HG03439 (cell line): ENCODE measurements at regions not wholly inside any gene's neighbourhood (a gene's known extent, or its start where the extent isn't known, plus 50 kb on each side); places are given as distances from the start of the nearest gene placed in this dataset.
"Not testable (repeated sequence)": the region's sequence is repeated elsewhere in the genome, so short reads cannot be mapped to it uniquely, and the experiment has no call there.

ENCODE experiments used
- ATAC-seq: cut with Tn5 transposase; IDR thresholded peaks from one replicate; pipeline ENCODE4 v1.9.1; 2021; ENCODE audit warnings: mild to moderate bottlenecking, moderate library complexity; ENCODE audit not compliant: unreplicated experiment

- no peak for ATAC-seq
These were observed 611.3 kb downstream of the ETNK1 start for GRCh38 chr12:23236066-23236780.

- no peak for ATAC-seq
These were observed 611.8 kb downstream of the ETNK1 start for GRCh38 chr12:23236811-23237210.

DNA sequence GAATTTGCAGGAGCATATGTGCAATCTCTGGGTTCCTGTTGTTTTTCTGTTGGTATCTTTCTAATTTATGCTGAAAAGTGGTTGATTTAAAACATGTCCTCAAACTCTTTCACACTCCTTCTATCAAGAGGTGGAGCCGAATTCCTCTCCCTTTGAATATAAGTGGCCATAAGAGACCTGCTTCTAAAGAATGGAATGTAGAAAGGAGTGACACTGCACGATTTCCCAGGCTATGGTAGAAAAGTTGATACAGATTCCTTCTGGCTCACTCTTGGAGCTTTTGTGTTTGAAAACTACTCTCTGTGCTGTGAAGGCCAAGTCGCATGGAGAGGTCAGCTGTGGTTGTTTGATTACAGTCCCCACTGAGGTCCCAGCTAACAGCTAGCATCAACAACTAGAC, 613.2 kb downstream of the ETNK1 start:
- ATAC-seq, result no peak

DNA sequence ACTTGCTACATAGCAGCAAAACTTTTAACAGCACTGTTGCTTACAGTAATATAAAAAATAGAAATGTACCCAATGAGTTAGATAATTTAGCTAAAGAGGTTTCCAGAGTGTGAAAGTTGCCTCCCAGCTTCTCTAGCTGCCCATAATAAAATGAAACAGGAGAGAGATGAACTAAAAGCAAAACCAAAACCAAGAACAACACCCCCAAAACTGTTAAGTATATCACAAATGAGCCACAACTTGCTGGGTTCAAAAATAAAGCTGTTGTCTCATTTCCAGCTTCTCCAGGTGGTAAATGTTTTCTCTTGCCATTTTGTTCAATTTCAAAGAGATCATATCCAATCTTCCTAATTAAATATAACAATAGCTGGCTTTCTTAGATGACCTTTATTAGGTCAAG, 614.0 kb downstream of the ETNK1 start:
- ATAC-seq, result no peak

DNA sequence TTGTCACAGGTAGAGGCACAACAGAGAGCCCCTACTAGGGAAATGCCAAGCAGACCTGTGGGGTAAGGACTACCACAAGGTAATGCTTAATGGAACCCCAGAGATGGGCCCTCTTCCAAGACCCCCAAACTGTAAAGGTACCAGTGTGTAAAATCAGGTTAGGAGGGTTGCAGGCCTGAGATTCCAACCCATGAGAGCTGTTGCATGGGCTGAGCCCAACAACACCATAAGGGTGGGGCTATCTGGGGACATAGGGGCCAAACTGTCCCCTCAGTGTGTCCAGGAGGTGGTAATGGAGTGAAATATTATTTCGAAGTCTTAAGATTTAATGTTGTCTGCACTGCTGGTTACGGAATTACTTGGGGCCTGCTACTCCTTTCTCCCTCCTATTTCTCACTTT, 620.2 kb downstream of the ETNK1 start:
- ATAC-seq, result no peak

GRCh38 chr12:23253191-23253590, 628.2 kb downstream of the ETNK1 start:
- no peak for ATAC-seq

DNA sequence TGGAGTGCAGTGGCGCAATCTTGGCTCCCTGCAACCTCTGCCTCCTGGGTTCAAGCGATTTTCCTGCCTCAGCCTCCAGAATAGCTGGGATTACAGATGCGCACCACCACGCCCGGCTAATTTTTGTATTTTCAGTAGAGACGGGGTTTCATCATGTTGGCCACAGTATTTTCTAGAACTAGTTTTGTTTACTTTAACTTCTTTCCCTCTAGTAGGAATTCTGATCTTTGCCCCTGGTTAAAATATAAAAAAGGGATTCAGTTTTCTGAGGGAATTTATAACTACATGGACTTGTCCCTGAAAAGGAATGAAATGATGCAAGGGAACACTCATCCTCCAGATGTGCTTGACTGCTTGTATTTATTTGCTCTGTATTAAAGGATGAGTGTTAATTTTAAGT, 628.9 kb downstream of the ETNK1 start:
- not testable (repeated sequence) for ATAC-seq

DNA sequence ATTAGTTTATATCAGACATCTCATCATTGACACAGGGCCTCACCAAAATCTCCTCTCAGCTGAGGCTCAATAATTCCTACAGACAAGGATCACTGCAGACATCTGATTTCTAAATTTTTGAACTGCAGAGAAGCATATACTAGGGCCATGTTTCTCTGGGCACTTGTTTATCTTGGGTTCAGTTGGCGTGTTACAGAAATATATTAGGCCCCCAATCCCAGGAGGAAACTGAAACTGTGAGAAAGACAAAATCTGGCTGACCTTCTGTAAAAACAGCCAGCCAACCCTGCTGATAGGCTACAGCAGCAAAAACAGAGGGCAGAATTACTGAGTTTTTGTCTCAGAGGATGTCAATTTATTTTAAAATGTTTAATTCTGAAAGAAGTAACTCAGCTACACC, 634.6 kb downstream of the ETNK1 start:
- ATAC-seq, result no peak

GRCh38 chr12:23262670-23263069, 637.7 kb downstream of the ETNK1 start:
- no peak for ATAC-seq

DNA sequence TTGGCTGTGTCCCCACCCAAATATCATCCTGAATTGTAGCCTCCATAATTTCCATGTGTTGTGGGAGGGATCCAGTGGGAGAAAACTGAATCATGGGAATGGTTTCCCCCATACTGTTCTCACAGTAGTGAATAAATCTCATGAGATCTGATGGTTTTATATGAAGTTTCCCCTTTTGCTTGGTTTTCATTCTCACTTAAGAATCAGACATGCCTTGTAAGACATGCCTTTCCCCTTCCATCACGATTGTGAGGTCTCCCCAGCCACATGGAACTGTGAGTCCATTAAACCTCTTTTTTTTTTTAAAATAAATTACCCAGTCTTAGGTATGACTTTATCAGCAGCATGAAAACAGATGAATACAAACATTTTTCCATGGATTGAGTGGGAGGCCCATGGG, 652.9 kb downstream of the ETNK1 start:
- no peak for ATAC-seq

- ATAC-seq, result no peak
These were observed 656.3 kb downstream of the ETNK1 start for GRCh38 chr12:23281295-23281694.

DNA sequence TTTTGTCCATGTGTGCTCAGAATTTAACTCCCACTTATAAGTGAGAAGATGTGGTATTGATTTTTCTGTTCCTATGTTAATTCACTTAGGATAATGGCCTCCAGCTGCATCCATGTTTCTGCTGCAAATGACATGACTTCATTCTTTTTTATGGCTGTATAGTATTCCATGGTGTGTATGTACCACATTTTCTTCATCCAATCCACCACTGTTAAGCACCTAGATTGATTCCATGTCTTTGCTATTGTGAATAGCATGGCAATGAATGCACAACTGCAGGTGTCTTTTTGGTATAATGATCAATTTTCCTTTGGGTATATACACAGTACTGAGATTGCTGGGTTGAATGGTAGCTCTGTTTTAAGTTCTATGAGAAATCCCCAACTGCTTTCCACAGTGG, 657.7 kb downstream of the ETNK1 start:
- no peak for ATAC-seq

GRCh38 chr12:23285764-23286530, 661.0 kb downstream of the ETNK1 start:
- ATAC-seq, result not testable (repeated sequence)

DNA sequence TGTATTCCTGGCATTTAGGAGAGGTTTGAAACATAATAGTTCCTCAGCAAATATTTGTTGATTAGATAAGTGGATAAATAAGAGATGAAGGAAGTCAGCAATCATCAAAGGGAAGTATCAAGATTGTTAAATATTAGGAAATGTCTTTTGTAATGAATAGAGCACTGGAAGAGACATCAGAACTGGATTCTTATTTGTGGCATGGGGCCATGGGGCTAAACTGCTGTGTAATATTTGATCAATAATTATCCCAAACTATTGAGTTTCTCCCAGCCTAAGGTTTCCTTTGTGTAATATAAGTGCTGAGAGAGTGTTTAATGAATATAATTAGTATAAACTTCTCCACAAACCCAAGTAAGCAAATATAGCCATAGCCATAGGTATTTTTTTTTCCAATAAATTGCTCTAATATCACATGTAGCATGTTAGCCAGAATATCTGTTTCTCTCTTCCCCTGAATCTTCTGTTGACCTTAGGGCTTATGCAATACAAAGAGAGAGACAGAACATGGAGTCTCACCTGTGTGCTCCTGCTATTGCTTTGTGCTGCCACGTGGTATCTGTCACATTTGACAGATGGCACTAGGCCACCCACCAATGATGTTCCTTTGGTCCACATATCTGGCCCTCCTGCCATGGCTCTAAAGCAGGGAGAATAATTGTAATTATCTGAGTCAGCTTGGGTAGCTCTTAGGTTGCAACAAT, 658.7 kb downstream of the SOX5 start:
- no peak for ATAC-seq

- no peak for ATAC-seq
These were observed 646.2 kb downstream of the SOX5 start for GRCh38 chr12:23303220-23303619.

DNA sequence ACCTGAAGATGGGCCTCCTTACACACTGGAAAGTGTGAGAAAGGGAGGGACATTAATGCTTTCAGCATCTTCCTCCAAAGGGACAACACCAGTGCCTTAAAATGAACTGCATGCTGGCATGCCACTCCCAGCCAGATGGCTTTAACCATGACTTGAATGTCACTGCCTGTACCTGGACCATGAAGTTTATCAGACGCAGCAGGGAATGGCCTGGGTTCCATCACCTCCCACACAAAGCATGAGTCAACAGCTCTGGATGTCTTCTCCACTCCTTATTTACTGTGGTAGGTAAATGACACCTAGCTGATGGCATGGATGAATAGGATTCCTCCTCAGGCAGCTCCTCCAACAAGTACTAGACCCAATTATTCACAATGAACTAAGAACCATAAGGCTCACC, 645.6 kb downstream of the SOX5 start:
- no peak for ATAC-seq

DNA sequence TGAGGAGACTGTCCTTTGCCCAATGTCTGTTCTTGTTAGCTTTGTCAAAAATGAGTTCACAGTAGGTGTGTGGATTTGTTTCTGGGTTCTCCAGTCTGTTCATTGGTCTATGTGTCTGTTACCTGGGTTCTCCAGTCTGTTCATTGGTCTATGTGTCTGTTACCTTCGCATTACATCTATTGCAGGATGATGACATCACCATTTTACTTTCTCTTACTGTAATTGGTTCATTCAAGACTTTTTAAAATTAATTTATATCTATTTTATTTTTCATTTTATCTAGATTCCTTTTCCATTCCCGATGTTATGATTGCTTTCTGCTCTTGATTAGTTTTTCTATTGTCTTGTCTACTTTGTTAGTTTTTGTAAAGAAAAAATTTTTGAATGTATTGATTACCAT, 615.5 kb downstream of the SOX5 start:
- no peak for ATAC-seq

DNA sequence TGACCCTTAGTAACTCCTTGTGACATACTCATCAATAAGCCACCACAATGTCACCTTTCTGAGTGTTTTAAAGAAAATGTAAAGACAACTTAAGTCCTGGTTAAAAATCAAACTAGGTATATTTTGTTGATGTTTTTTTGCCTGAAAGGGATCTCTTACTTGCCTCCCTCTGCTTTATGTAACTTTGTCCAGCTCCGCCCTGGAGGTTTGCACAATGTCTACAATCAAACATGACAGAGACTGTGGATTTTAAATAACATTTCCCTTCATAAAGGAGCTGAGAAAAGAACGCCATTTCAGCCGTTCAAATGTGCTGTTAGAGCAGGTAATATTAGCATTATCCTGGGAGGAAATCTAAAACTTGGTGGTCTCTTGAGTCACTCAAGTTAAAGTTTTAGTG, 613.9 kb downstream of the SOX5 start:
- ATAC-seq, result no peak

DNA sequence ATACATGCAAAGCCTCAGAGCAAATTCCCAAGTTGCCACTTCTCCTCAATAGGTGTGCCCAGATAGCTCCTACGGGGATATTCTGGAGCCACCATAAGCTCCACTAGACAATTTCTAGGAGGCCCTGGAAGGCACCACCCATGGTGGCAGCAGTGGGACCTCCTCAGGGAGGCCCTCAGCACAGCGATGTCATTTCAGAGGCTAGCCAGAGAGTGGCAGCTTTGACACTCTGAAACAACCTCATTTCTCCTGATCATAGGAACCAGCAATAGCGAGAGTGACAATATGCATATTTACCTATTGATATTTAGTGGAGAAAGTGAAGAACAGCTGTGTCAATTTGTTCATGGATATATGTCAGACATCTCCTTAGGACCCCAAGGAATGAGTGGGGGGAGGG, 612.3 kb downstream of the SOX5 start:
- ATAC-seq, result no peak

DNA sequence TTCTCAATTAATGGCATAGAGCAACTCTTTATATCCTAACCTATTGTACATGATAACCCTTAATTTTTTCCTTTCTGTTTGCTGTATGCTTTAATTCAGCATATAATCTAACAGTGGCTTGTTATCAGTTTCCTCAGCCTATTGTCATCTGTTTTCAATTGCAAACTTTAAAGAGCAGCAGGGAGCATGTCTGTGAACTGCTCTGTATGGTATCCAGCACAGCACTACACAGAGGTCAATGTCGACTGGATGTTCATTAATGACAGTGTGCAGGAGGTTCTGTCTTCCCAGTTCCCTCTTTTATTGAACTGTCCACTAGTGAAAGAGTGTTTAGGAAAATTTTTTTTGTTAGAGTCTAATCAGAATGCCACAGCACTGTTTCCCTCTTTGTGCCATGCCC, 609.1 kb downstream of the SOX5 start:
- ATAC-seq, result no peak

DNA sequence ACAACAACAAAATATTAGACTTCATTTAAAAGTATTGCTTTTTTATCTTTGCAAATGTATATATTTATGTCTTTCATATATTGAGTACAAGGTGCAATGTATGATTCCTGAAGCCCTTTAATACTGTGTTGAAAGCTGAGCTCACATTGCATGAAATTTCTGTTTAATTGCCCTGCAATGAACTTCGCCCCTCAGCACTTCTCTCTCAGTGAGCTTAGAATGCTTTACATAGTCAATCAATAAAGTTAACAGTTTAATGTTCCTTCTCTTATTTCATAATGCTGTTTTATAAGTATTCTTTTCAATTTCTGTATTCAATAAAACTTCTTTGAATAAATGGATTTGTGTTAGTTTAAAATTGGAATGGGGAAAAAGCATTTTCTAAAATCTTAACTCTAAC, 607.1 kb downstream of the SOX5 start:
- no peak for ATAC-seq

- no peak for ATAC-seq
These were observed 599.9 kb downstream of the SOX5 start for GRCh38 chr12:23349564-23349963.
